ENCODE measurements at regions not wholly inside any gene's neighbourhood (a gene's known extent, or its start where the extent isn't known, plus 50 kb on each side); places are given as distances from the start of the nearest gene placed in this dataset. TPM values are rescaled to one million over a fixed set of nuclear protein-coding genes. Genes with fewer than 3 reads are reported as not detected.
A peak's percentile ranks its signal among the peaks of the same experiment; 100 is the strongest.

DNA sequence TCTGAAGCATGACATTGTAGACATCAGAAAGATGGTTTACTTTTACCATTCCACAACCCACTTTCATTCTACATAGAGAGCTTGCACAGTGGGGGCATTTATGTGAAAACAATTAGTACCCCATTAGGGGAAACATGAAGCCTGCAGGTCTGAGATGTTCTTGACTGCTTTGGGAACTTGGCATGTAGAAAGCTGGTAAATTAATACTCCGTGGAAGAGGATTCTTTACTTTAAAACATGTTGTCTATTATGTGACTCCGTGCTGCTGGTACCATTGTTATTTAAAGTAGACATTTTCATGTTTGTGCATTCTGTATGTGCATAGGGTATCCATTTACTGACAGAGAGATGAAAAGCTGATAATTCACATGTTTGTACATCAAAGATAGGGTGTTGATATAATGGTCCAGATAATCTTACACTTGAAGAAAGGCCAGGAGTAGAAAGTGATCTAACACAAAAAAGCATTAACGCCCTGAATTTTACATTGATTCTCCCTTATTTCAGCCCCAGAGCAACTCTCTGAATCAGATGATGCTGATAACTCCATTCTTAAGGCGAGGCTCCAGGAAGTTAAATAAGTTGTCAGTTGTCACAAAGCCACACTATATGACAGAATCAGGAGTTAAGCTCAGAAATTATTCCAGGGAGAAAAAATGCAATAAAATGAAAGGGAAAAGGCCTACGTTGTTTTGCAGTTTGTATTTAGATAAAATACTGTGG, 50.1 kb upstream of the CD180 start:
- no peak overlapping the region for H3K4me3 ChIP-seq
- intact Hi-C loops (cut with DNase I) = loop anchor here (10.0 kb wide), 1 partner anchor 1008 kb away; no protein-coding TSS in a partner anchor
- no peak for TF ChIP-seq POLR2AphosphoS5 (IDR thresholded peaks at IDR 0.05; ENCODE audit: insufficient read depth in 1 of 2, low read depth in 1 of 2)
- TF ChIP-seq, protein P1, sequence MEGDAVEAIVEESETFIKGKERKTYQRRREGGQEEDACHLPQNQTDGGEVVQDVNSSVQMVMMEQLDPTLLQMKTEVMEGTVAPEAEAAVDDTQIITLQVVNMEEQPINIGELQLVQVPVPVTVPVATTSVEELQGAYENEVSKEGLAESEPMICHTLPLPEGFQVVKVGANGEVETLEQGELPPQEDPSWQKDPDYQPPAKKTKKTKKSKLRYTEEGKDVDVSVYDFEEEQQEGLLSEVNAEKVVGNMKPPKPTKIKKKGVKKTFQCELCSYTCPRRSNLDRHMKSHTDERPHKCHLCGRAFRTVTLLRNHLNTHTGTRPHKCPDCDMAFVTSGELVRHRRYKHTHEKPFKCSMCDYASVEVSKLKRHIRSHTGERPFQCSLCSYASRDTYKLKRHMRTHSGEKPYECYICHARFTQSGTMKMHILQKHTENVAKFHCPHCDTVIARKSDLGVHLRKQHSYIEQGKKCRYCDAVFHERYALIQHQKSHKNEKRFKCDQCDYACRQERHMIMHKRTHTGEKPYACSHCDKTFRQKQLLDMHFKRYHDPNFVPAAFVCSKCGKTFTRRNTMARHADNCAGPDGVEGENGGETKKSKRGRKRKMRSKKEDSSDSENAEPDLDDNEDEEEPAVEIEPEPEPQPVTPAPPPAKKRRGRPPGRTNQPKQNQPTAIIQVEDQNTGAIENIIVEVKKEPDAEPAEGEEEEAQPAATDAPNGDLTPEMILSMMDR (IDR thresholded peaks at IDR 0.05) = no peak
- no peak for TF ChIP-seq POLR2A (IDR thresholded peaks at IDR 0.05)
- no peaks in the 10 kb centered on the region for H3K9me3 ChIP-seq
- no peaks in the 10 kb centered on the region for H3K36me3 ChIP-seq
- no peak for DNase-seq (ENCODE audit: extremely low spot score in 2 of 2)
- peak overlapping the region; percentile 48 for H3K27ac ChIP-seq
- H3K27me3 ChIP-seq = no peaks in the 10 kb centered on the region
- H3K4me1 ChIP-seq = peaks cover 55% of the 10 kb centered on the region

Small RNA genes in the stretch of these regions (small RNA-seq; reads per million reads assigned to genes)
- not detected for gene AC024581.2
- not detected for gene RNU6-1232P

All from vagina (tissue), 2 donors.